G401.6 (cell line): ENCODE measurements at regions not wholly inside any gene's neighbourhood (a gene's known extent, or its start where the extent isn't known, plus 50 kb on each side); places are given as distances from the start of the nearest gene placed in this dataset.

Source experiments
- FAIRE-seq: peaks from 2 replicates; lab custom pipeline; 2012; peaks lifted over from hg19 to GRCh38; lab: Jason Lieb, UNC

- FAIRE-seq, result no peak
These were observed 369.5 kb downstream of the MFSD1 start for GRCh38 chr3:159171333-159171732.

GRCh38 chr3:159172473-159172872, 370.6 kb downstream of the MFSD1 start:
- FAIRE-seq, result no peak

- FAIRE-seq, result no peak
These were observed 373.1 kb downstream of the MFSD1 start for GRCh38 chr3:159174715-159175692.

GRCh38 chr3:159178209-159178897, 376.5 kb downstream of the MFSD1 start:
- no peak for FAIRE-seq

GRCh38 chr3:159182961-159183360, 381.1 kb downstream of the MFSD1 start:
- no peak for FAIRE-seq

GRCh38 chr3:159185443-159186050, 383.7 kb downstream of the MFSD1 start:
- FAIRE-seq, result no peak

- FAIRE-seq, result no peak
These were observed 384.7 kb downstream of the MFSD1 start for GRCh38 chr3:159186581-159186980.

- FAIRE-seq, result no peak
These were observed 385.4 kb downstream of the MFSD1 start for GRCh38 chr3:159187232-159187631.

GRCh38 chr3:159187706-159188105, 385.9 kb downstream of the MFSD1 start:
- no peak for FAIRE-seq

- FAIRE-seq, result no peak
These were observed 388.3 kb downstream of the MFSD1 start for GRCh38 chr3:159189994-159190669.

GRCh38 chr3:159191447-159191846, 389.6 kb downstream of the MFSD1 start:
- FAIRE-seq, result no peak

- FAIRE-seq, result no peak
These were observed 394.5 kb downstream of the MFSD1 start for GRCh38 chr3:159196359-159196758.

GRCh38 chr3:159200176-159200575, 398.3 kb downstream of the MFSD1 start:
- FAIRE-seq, result no peak

- no peak for FAIRE-seq
These were observed 406.2 kb downstream of the MFSD1 start for GRCh38 chr3:159208050-159208449.

GRCh38 chr3:159209459-159209858, 407.6 kb downstream of the MFSD1 start:
- no peak for FAIRE-seq

- FAIRE-seq, result no peak
These were observed 408.5 kb downstream of the MFSD1 start for GRCh38 chr3:159210336-159210735.

GRCh38 chr3:159216311-159216710, 414.5 kb downstream of the MFSD1 start:
- no peak for FAIRE-seq

GRCh38 chr3:159219231-159219630, 417.4 kb downstream of the MFSD1 start:
- FAIRE-seq, result no peak

GRCh38 chr3:159221335-159221734, 419.5 kb downstream of the MFSD1 start:
- FAIRE-seq, result no peak

GRCh38 chr3:159229116-159229680, 427.3 kb downstream of the MFSD1 start:
- FAIRE-seq, result no peak

- no peak for FAIRE-seq
These were observed 431.1 kb downstream of the MFSD1 start for GRCh38 chr3:159232966-159233365.

- FAIRE-seq, result no peak
These were observed 431.9 kb downstream of the MFSD1 start for GRCh38 chr3:159233734-159234133.
